ENCODE measurements at regions not wholly inside any gene's neighbourhood (a gene's known extent, or its start where the extent isn't known, plus 50 kb on each side); places are given as distances from the start of the nearest gene placed in this dataset.

GRCh38 chr13:63389756-63390155, 1974.1 kb upstream of the PCDH20 start:
- DNase-seq: no peak

- DNase-seq: no peak
Measured at GRCh38 chr13:63381078-63381859, 1965.6 kb upstream of the PCDH20 start.

GRCh38 chr13:63377986-63378385, 1962.3 kb upstream of the PCDH20 start:
- DNase-seq: no peak

- no peak for DNase-seq
Measured at GRCh38 chr13:63370101-63370500, 1954.5 kb upstream of the PCDH20 start.

- DNase-seq: no peak
Measured at GRCh38 chr13:63367522-63368198, 1952.0 kb upstream of the PCDH20 start.

- no peak for DNase-seq
Measured at GRCh38 chr13:63364159-63364558, 1948.5 kb upstream of the PCDH20 start.

GRCh38 chr13:63351533-63351932, 1935.9 kb upstream of the PCDH20 start:
- DNase-seq: no peak

- no peak for DNase-seq
Measured at GRCh38 chr13:63351081-63351480, 1935.4 kb upstream of the PCDH20 start.

- DNase-seq: no peak
Measured at GRCh38 chr13:63345835-63346234, 1930.2 kb upstream of the PCDH20 start.

- no peak for DNase-seq
Measured at GRCh38 chr13:63344711-63345110, 1929.1 kb upstream of the PCDH20 start.

GRCh38 chr13:63337921-63338320, 1922.3 kb upstream of the PCDH20 start:
- DNase-seq: no peak

- no peak for DNase-seq
Measured at GRCh38 chr13:63337041-63337440, 1921.4 kb upstream of the PCDH20 start.

- no peak for DNase-seq
Measured at GRCh38 chr13:63336549-63336948, 1920.9 kb upstream of the PCDH20 start.

- DNase-seq: no peak
Measured at GRCh38 chr13:63327584-63327983, 1911.9 kb upstream of the PCDH20 start.

GRCh38 chr13:63323441-63323840, 1907.8 kb upstream of the PCDH20 start:
- no peak for DNase-seq

GRCh38 chr13:63311587-63311986, 1895.9 kb upstream of the PCDH20 start:
- DNase-seq: no peak

GRCh38 chr13:63308549-63309165, 1893.0 kb upstream of the PCDH20 start:
- DNase-seq: no peak

GRCh38 chr13:63307228-63307627, 1891.6 kb upstream of the PCDH20 start:
- DNase-seq: no peak

- DNase-seq: no peak
Measured at GRCh38 chr13:63305641-63306133, 1890.0 kb upstream of the PCDH20 start.

GRCh38 chr13:63304497-63304896, 1888.8 kb upstream of the PCDH20 start:
- DNase-seq: no peak

GRCh38 chr13:63299866-63300394, 1884.3 kb upstream of the PCDH20 start:
- DNase-seq: no peak

GRCh38 chr13:63297163-63297562, 1881.5 kb upstream of the PCDH20 start:
- no peak for DNase-seq

GRCh38 chr13:63291701-63292100, 1876.1 kb upstream of the PCDH20 start:
- DNase-seq: no peak

All from right kidney (tissue), 1 donor.